IMR-90 (cell line): ENCODE measurements at regions not wholly inside any gene's neighbourhood (a gene's known extent, or its start where the extent isn't known, plus 50 kb on each side); places are given as distances from the start of the nearest gene placed in this dataset.
"Not testable (repeated sequence)": the region's sequence is repeated elsewhere in the genome, so short reads cannot be mapped to it uniquely, and the experiment has no call there.

ENCODE experiments used
- ATAC-seq: fragments of 200-7000 bp; cut with Tn5 transposase; 2 replicates; pipeline ENCODE4 v1.9.1; 2020; ENCODE audit warnings: low read depth, mild to moderate bottlenecking, moderate library complexity
- BruUV-seq: library from RNA; stranded (reverse); fragments of 400-500 nt; replicated peaks from 2 replicates; lab custom pipeline; 2021; lab: Mats Ljungman, UMichigan
- CTCF ChIA-PET: fragments of 300-600 bp; formaldehyde crosslinking; extraction: SDS; loops from one replicate; lab custom pipeline; 2021; ENCODE audit warnings: antibody characterized with exemption; lab: Yijun Ruan, JAX
- POLR2A ChIA-PET: fragments of 300-600 bp; sonication (Branson Sonifier 250); formaldehyde crosslinking; loops from one replicate; lab custom pipeline; 2022; ENCODE audit warnings: antibody characterized with exemption; ENCODE audit not compliant: unreplicated experiment; lab: Charles Lee
- DNase-seq: peaks from one replicate; pipeline ENCODE4 v3.0.0; 2013
- H2AFZ ChIP-seq: replicated peaks from 2 replicates; pipeline ENCODE3; 2013; ENCODE audit warnings: low read length, mild to moderate bottlenecking; ENCODE audit not compliant: poor library complexity
- H2AK5ac ChIP-seq: 2 replicates; pipeline ENCODE4 v1.6.1; 2013; ENCODE audit warnings: low read depth, low read length, inconsistent platforms
- H2AK9ac ChIP-seq: replicated peaks from 2 replicates; pipeline ENCODE3; 2013; ENCODE audit warnings: mild to moderate bottlenecking, low read depth, low read length, moderate library complexity; ENCODE audit not compliant: poor library complexity
- H2BK120ac ChIP-seq: 2 replicates; pipeline ENCODE4 v1.6.1; 2013; ENCODE audit warnings: low read depth, low read length, inconsistent platforms
- H2BK15ac ChIP-seq: 3 replicates; pipeline ENCODE4 v1.6.1; 2013; ENCODE audit warnings: low read depth, low read length, inconsistent platforms
- H2BK20ac ChIP-seq: 2 replicates; pipeline ENCODE4 v1.6.1; 2013; ENCODE audit warnings: low read depth, mild to moderate bottlenecking, inconsistent platforms, low read length, moderate library complexity
- H2BK5ac ChIP-seq: 2 replicates; pipeline ENCODE4 v1.6.1; 2013; ENCODE audit warnings: mild to moderate bottlenecking, low read depth, low read length, inconsistent platforms; ENCODE audit not compliant: poor library complexity, severe bottlenecking
- H3K14ac ChIP-seq: replicated peaks from 2 replicates; pipeline ENCODE4 v1.6.1; 2013; ENCODE audit warnings: low read depth, low read length, inconsistent platforms
- H3K18ac ChIP-seq: 2 replicates; pipeline ENCODE4 v1.6.1; 2013; ENCODE audit warnings: low read depth, low read length, control low read depth
- H3K23ac ChIP-seq: 2 replicates; pipeline ENCODE4 v1.6.1; 2013; ENCODE audit warnings: low read depth, low read length, inconsistent platforms
- H3K27ac ChIP-seq: 2 replicates; pipeline ENCODE4 v1.5.1; 2013; ENCODE audit warnings: mild to moderate bottlenecking, control low read depth, low read length; ENCODE audit not compliant: insufficient read depth
- H3K27me3 ChIP-seq: 2 replicates; pipeline ENCODE4 v1.6.1; 2013; ENCODE audit warnings: low read length; ENCODE audit not compliant: control insufficient read depth, insufficient read depth
- H3K36me3 ChIP-seq: 2 replicates; pipeline ENCODE4 v1.6.1; 2013; ENCODE audit warnings: low read length, mixed read lengths; ENCODE audit not compliant: control insufficient read depth, insufficient read depth
- H3K4ac ChIP-seq: 2 replicates; pipeline ENCODE4 v1.6.1; 2013; ENCODE audit warnings: low read depth, low read length, inconsistent platforms
- H3K4me1 ChIP-seq: 2 replicates; pipeline ENCODE4 v1.6.1; 2013; ENCODE audit warnings: low read length, mixed read lengths; ENCODE audit not compliant: control insufficient read depth, insufficient read depth
- H3K4me2 ChIP-seq: 2 replicates; pipeline ENCODE4 v1.6.1; 2013; ENCODE audit warnings: low read depth, mild to moderate bottlenecking, control low read depth, low read length, moderate library complexity
- H3K4me3 ChIP-seq: 2 replicates; pipeline ENCODE4 v1.5.1; 2013; ENCODE audit warnings: low read depth, mild to moderate bottlenecking, control low read depth, low read length, moderate library complexity; ENCODE audit not compliant: insufficient read depth
- H3K56ac ChIP-seq: 2 replicates; pipeline ENCODE4 v1.6.1; 2013; ENCODE audit warnings: low read length, inconsistent platforms; ENCODE audit not compliant: insufficient read depth; ENCODE audit errors: extremely low read depth
- H3K79me1 ChIP-seq, 2 experiments: 2 replicates each; pipeline ENCODE4 v1.6.1; 2013; ENCODE audit warnings: low read length in 2 of 2, inconsistent platforms in 1 of 2, low read depth in 1 of 2
- H3K9ac ChIP-seq: 2 replicates; pipeline ENCODE4 v1.6.1; 2013; ENCODE audit warnings: low read depth, low read length, control low read depth
- H3K9me1 ChIP-seq: 2 replicates; pipeline ENCODE4 v1.6.1; 2013; ENCODE audit warnings: low read length, inconsistent platforms; ENCODE audit not compliant: insufficient read depth
- H3K9me3 ChIP-seq: 2 replicates; pipeline ENCODE4 v1.6.1; 2013; ENCODE audit warnings: low read length; ENCODE audit not compliant: control insufficient read depth, insufficient read depth
- H4K20me1 ChIP-seq: 2 replicates; pipeline ENCODE4 v1.6.1; 2013; ENCODE audit warnings: low read length, inconsistent platforms; ENCODE audit not compliant: insufficient read depth
- H4K5ac ChIP-seq: 2 replicates; pipeline ENCODE4 v1.6.1; 2013; ENCODE audit warnings: mild to moderate bottlenecking, low read depth, low read length, control low read depth
- H4K8ac ChIP-seq, 2 experiments: 2 replicates each; pipeline ENCODE4 v1.6.1; 2013; ENCODE audit warnings: low read depth in 2 of 2, low read length in 2 of 2, control low read depth in 1 of 2, inconsistent platforms in 1 of 2
- H4K91ac ChIP-seq: 2 replicates; pipeline ENCODE4 v1.6.1; 2013; ENCODE audit warnings: low read depth, low read length, inconsistent platforms; ENCODE audit not compliant: insufficient read depth
- whole genome bisulfite sequencing, 2 experiments: methylation state at CpG; one replicate each; pipeline versions ENCODE4 v1.1.5 to v1.1.7; 2013; ENCODE audit warnings: missing lambda C conversion rate in 2 of 2; ENCODE audit not compliant: insufficient read length in 1 of 2; ENCODE audit errors: extremely low coverage in 2 of 2; 5-methylcytosine and 5-hydroxymethylcytosine counted together
- dilution Hi-C: fragments of 300-500 bp; cut with HindIII; formaldehyde crosslinking; loops from one replicate; pipeline ENCODE4 v1.14.3; 2018; ENCODE audit warnings: low sequenced_read_pairs; ENCODE audit not compliant: unreplicated experiment
- in situ Hi-C: fragments of 300-500 bp; cut with MboI; formaldehyde crosslinking; loops from 3 replicates; pipeline ENCODE4 v1.14.3; 2019; ENCODE audit warnings: low sequenced_read_pairs, inconsistent platforms, mixed read lengths
- intact Hi-C: fragments of 100-400 bp; cut with micrococcal nuclease; formaldehyde crosslinking; loops from 2 replicates; pipeline ENCODE4 v1.10.0; 2022

GRCh38 chr10:83520386-83520785 is 618.9 kb upstream of the GHITM start:
- H2BK15ac ChIP-seq, H2AK9ac ChIP-seq, dilution Hi-C loops, H2BK5ac ChIP-seq, H2BK20ac ChIP-seq, H2AK5ac ChIP-seq, BruUV-seq, H2BK120ac ChIP-seq, intact Hi-C loops, H4K20me1 ChIP-seq, H3K79me1 ChIP-seq, H3K18ac ChIP-seq, H3K23ac ChIP-seq, H3K4me2 ChIP-seq, ATAC-seq, H3K56ac ChIP-seq, H3K14ac ChIP-seq, H3K4me1 ChIP-seq, H3K9me1 ChIP-seq, in situ Hi-C loops, H3K27me3 ChIP-seq, H3K27ac ChIP-seq, H3K4me3 ChIP-seq, H3K36me3 ChIP-seq, H3K4ac ChIP-seq, H2AFZ ChIP-seq, H3K9ac ChIP-seq, H4K5ac ChIP-seq, H3K9me3 ChIP-seq, H4K8ac ChIP-seq, DNase-seq, POLR2A ChIA-PET, H4K91ac ChIP-seq, CTCF ChIA-PET: not testable (repeated sequence)
- WGBS, 2 experiments, result no CpG with 5 or more reads among the region's 11 CpGs
